OCI-LY7 (cell line): ENCODE measurements at regions not wholly inside any gene's neighbourhood (a gene's known extent, or its start where the extent isn't known, plus 50 kb on each side); places are given as distances from the start of the nearest gene placed in this dataset.

Source experiments
- BruUV-seq: library from RNA; stranded (reverse); fragments of 400-500 nt; replicated peaks from 2 replicates; lab custom pipeline; 2021; lab: Mats Ljungman, UMichigan
- CTCF ChIA-PET: fragments of 300-600 bp; sonication (Branson Sonifier 250); formaldehyde crosslinking; loops from one replicate; lab custom pipeline; 2022; ENCODE audit warnings: antibody characterized with exemption; ENCODE audit not compliant: unreplicated experiment; lab: Charles Lee
- POLR2A ChIA-PET: fragments of 300-600 bp; sonication (Branson Sonifier 250); formaldehyde crosslinking; loops from one replicate; lab custom pipeline; 2022; ENCODE audit warnings: antibody characterized with exemption; lab: Charles Lee
- DNase-seq: peaks from one replicate; pipeline ENCODE4 v3.0.0-alpha.2; 2015; ENCODE audit warnings: low spot score
- H2AFZ ChIP-seq: fragments of 200-600 bp; sonication (generic), shearing (Covaris generic); 2 replicates; pipeline ENCODE4 v1.6.1; 2014; ENCODE audit warnings: mild to moderate bottlenecking, antibody characterized with exemption, low read length, moderate library complexity
- H3K27ac ChIP-seq: fragments of 200-600 bp; sonication (generic); 2 replicates; pipeline ENCODE4 v1.5.1; 2014; ENCODE audit warnings: mixed run types, low read depth, mild to moderate bottlenecking, moderate library complexity, low read length, inconsistent platforms; ENCODE audit not compliant: poor library complexity, severe bottlenecking
- H3K36me3 ChIP-seq: fragments of 200-600 bp; sonication (generic); 2 replicates; pipeline ENCODE4 v1.6.1; 2014; ENCODE audit warnings: mild to moderate bottlenecking, antibody characterized with exemption, low read length, moderate library complexity, mixed read lengths; ENCODE audit not compliant: insufficient read depth
- H3K4me1 ChIP-seq: fragments of 200-600 bp; sonication (generic); 2 replicates; pipeline ENCODE4 v1.5.1; 2014; ENCODE audit warnings: mild to moderate bottlenecking, low read length; ENCODE audit not compliant: insufficient read depth, poor library complexity, severe bottlenecking
- H3K4me2 ChIP-seq: fragments of 200-600 bp; sonication (generic); 2 replicates; pipeline ENCODE4 v1.6.1; 2014; ENCODE audit warnings: mild to moderate bottlenecking, low read length
- H3K4me3 ChIP-seq: fragments of 200-600 bp; sonication (generic); 2 replicates; pipeline ENCODE4 v1.5.1; 2014; ENCODE audit warnings: mild to moderate bottlenecking, low read depth, low read length; ENCODE audit not compliant: poor library complexity, severe bottlenecking
- H3K79me2 ChIP-seq: fragments of 200-600 bp; sonication (generic); 2 replicates; pipeline ENCODE4 v1.6.1; 2016; ENCODE audit warnings: low read depth, mild to moderate bottlenecking, low read length, moderate library complexity, mixed read lengths; ENCODE audit not compliant: insufficient read depth
- H3K9me2 ChIP-seq: fragments of 200-600 bp; sonication (generic); 2 replicates; pipeline ENCODE4 v1.6.1; 2016; ENCODE audit warnings: mild to moderate bottlenecking, low read length, mixed read lengths; ENCODE audit not compliant: insufficient read depth
- H3K9me3 ChIP-seq: fragments of 200-600 bp; sonication (generic); 2 replicates; pipeline ENCODE4 v1.6.1; 2014; ENCODE audit warnings: mild to moderate bottlenecking, mixed run types, low read length, mixed read lengths
- H4K20me1 ChIP-seq: fragments of 200-600 bp; sonication (generic); 2 replicates; pipeline ENCODE4 v1.6.1; 2014; ENCODE audit warnings: mild to moderate bottlenecking, antibody characterized with exemption, low read length, moderate library complexity, mixed read lengths; ENCODE audit not compliant: insufficient read depth
- CTCF ChIP-seq: fragments of 200-600 bp; sonication (generic); conservative IDR thresholded peaks from 2 replicates; pipeline ENCODE4 v1.5.1; 2014; ENCODE audit warnings: mild to moderate bottlenecking, antibody characterized with exemption, low read length, moderate library complexity, mixed read lengths
- EZH2phosphoT487 ChIP-seq: fragments of 200-600 bp; sonication (generic); IDR thresholded peaks from 2 replicates; pipeline ENCODE4 v1.6.1; 2018; ENCODE audit warnings: low read depth, borderline replicate concordance, mild to moderate bottlenecking, mixed run types, antibody characterized with exemption, low read length, moderate library complexity, mixed read lengths
- intact Hi-C: fragments of 100-400 bp; cut with micrococcal nuclease; formaldehyde crosslinking; loops from one replicate; pipeline ENCODE4 v1.10.0; 2022; ENCODE audit not compliant: unreplicated experiment

GRCh38 chr13:91153372-91153771, 194.1 kb upstream of the MIR17HG start:
- H2AFZ ChIP-seq: no peak overlapping the region
- no peak for DNase-seq
- no peak overlapping the region for H3K4me3 ChIP-seq
- BruUV-seq: no TSS peak
- no peaks in the 10 kb centered on the region for H3K9me2 ChIP-seq
- H3K79me2 ChIP-seq: no peaks in the 10 kb centered on the region
- no peaks in the 10 kb centered on the region for H3K9me3 ChIP-seq
- no peaks in the 10 kb centered on the region for H4K20me1 ChIP-seq
- H3K27ac ChIP-seq: no peak overlapping the region
- H3K4me2 ChIP-seq: no peak overlapping the region
- intact Hi-C loops: no loop called here
- no peak for TF ChIP-seq CTCF
- no peak for TF ChIP-seq EZH2phosphoT487
- no peaks in the 10 kb centered on the region for H3K4me1 ChIP-seq
- CTCF ChIA-PET: no interaction called here
- POLR2A ChIA-PET: interaction anchor here (0.8 to 4.7 kb wide), 6 partner anchors 7 to 424 kb away, joined by 3 to 30 read pairs (median 13); no protein-coding TSS in a partner anchor
- H3K36me3 ChIP-seq: no peaks in the 10 kb centered on the region

- H3K4me1 ChIP-seq: no peaks in the 10 kb centered on the region
- H3K27ac ChIP-seq: no peak overlapping the region
- no TSS peak for BruUV-seq
- no peak overlapping the region for H3K4me2 ChIP-seq
- POLR2A ChIA-PET: interaction anchor here (0.5 to 4.7 kb wide), 12 partner anchors 8 to 382 kb away, joined by 3 to 30 read pairs (median 4); no protein-coding TSS in a partner anchor
- CTCF ChIA-PET: no interaction called here
- no peaks in the 10 kb centered on the region for H3K36me3 ChIP-seq
- H3K9me2 ChIP-seq: no peaks in the 10 kb centered on the region
- TF ChIP-seq CTCF (no peak), EZH2phosphoT487 (no peak)
- H3K4me3 ChIP-seq: no peak overlapping the region
- H2AFZ ChIP-seq: peak overlapping the region; percentile 5
- H3K79me2 ChIP-seq: no peaks in the 10 kb centered on the region
- no peak for DNase-seq
- H4K20me1 ChIP-seq: no peaks in the 10 kb centered on the region
- H3K9me3 ChIP-seq: no peaks in the 10 kb centered on the region
- intact Hi-C loops: no loop called here
Observed at GRCh38 chr13:91154558-91155353, 192.7 kb upstream of the MIR17HG start.
